ENCODE measurements at regions not wholly inside any gene's neighbourhood (a gene's known extent, or its start where the extent isn't known, plus 50 kb on each side); places are given as distances from the start of the nearest gene placed in this dataset.

DNA sequence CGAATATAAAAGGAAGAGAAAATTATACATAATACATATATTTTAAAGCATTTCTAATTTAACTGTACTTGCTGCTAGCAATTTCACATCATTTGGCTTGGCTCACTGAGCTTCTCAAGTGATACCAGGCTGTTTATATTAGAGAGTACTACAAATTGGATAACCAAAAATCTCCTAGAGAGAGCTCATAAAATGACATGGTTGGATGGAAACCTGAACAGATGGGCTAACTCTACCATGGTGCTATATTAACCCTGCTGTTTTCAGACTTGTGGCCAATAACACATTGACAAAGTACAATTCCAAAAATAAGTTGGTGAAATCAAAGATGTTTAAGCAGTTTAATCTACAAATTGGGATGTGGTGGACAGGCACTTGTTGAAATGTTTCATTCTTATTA lies 364.4 kb upstream of the GCFC2 start:
- H3K4me3 ChIP-seq (ENCODE audit: low read length) = no peak overlapping the region
- H3K27me3 ChIP-seq (ENCODE audit: control insufficient read depth, insufficient read depth, low read length) = no peaks in the 10 kb centered on the region
- no peak overlapping the region for H3K27ac ChIP-seq (ENCODE audit: low read length)
- H3K9ac ChIP-seq (ENCODE audit: low read length) = no peak overlapping the region
- H3K36me3 ChIP-seq (ENCODE audit: control insufficient read depth, low read depth, low read length) = no peaks in the 10 kb centered on the region
- H3K4me1 ChIP-seq (ENCODE audit: control insufficient read depth, low read depth, low read length) = no peaks in the 10 kb centered on the region
- no peaks in the 10 kb centered on the region for H3K9me3 ChIP-seq (ENCODE audit: control insufficient read depth, low read depth, low read length)

- H3K27me3 ChIP-seq (ENCODE audit: control insufficient read depth, insufficient read depth, low read length) = no peaks in the 10 kb centered on the region
- no peak overlapping the region for H3K27ac ChIP-seq (ENCODE audit: low read length)
- H3K36me3 ChIP-seq (ENCODE audit: control insufficient read depth, low read depth, low read length) = no peaks in the 10 kb centered on the region
- no peak overlapping the region for H3K9ac ChIP-seq (ENCODE audit: low read length)
- H3K9me3 ChIP-seq (ENCODE audit: control insufficient read depth, low read depth, low read length) = no peaks in the 10 kb centered on the region
- H3K4me1 ChIP-seq (ENCODE audit: control insufficient read depth, low read depth, low read length) = no peaks in the 10 kb centered on the region
- no peak overlapping the region for H3K4me3 ChIP-seq (ENCODE audit: low read length)
These were observed 363.4 kb upstream of the GCFC2 start for GRCh38 chr2:76073992-76074604.

GRCh38 chr2:76050196-76050595 lies 339.5 kb upstream of the GCFC2 start:
- H3K27ac ChIP-seq (ENCODE audit: low read length) = no peak overlapping the region
- H3K9me3 ChIP-seq (ENCODE audit: control insufficient read depth, low read depth, low read length) = peaks cover 13% of the 10 kb centered on the region
- H3K9ac ChIP-seq (ENCODE audit: low read length) = no peak overlapping the region
- H3K4me1 ChIP-seq (ENCODE audit: control insufficient read depth, low read depth, low read length) = no peaks in the 10 kb centered on the region
- H3K27me3 ChIP-seq (ENCODE audit: control insufficient read depth, insufficient read depth, low read length) = no peaks in the 10 kb centered on the region
- no peaks in the 10 kb centered on the region for H3K36me3 ChIP-seq (ENCODE audit: control insufficient read depth, low read depth, low read length)
- H3K4me3 ChIP-seq (ENCODE audit: low read length) = no peak overlapping the region

- H3K9me3 ChIP-seq (ENCODE audit: control insufficient read depth, low read depth, low read length) = peaks cover 8% of the 10 kb centered on the region
- no peaks in the 10 kb centered on the region for H3K36me3 ChIP-seq (ENCODE audit: control insufficient read depth, low read depth, low read length)
- no peak overlapping the region for H3K4me3 ChIP-seq (ENCODE audit: low read length)
- H3K27ac ChIP-seq (ENCODE audit: low read length) = no peak overlapping the region
- H3K4me1 ChIP-seq (ENCODE audit: control insufficient read depth, low read depth, low read length) = no peaks in the 10 kb centered on the region
- H3K27me3 ChIP-seq (ENCODE audit: control insufficient read depth, insufficient read depth, low read length) = no peaks in the 10 kb centered on the region
- H3K9ac ChIP-seq (ENCODE audit: low read length) = no peak overlapping the region
These were observed 334.0 kb upstream of the GCFC2 start for GRCh38 chr2:76044701-76045100.

DNA sequence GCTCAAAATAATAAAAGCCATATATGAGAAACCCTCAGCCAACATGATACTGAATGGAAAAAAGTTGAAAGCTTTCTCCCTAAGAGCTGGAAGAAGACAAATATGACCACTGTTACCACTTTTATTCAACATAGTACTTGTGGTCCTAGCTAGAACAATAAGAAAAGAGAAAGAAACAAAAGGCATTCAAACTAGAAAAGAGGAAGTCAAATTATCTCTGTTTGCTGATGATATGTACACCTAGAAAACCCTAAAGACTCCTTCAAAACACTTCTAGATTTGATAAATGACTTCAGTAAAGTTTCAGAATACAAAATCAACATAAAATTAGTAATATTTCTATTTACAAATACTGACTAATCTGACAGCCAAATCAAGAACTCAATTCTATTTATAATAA lies 328.8 kb upstream of the GCFC2 start:
- no peaks in the 10 kb centered on the region for H3K9me3 ChIP-seq (ENCODE audit: control insufficient read depth, low read depth, low read length)
- H3K9ac ChIP-seq (ENCODE audit: low read length) = no peak overlapping the region
- H3K36me3 ChIP-seq (ENCODE audit: control insufficient read depth, low read depth, low read length) = no peaks in the 10 kb centered on the region
- no peak overlapping the region for H3K4me3 ChIP-seq (ENCODE audit: low read length)
- no peaks in the 10 kb centered on the region for H3K27me3 ChIP-seq (ENCODE audit: control insufficient read depth, insufficient read depth, low read length)
- H3K27ac ChIP-seq (ENCODE audit: low read length) = no peak overlapping the region
- H3K4me1 ChIP-seq (ENCODE audit: control insufficient read depth, low read depth, low read length) = no peaks in the 10 kb centered on the region

GRCh38 chr2:76027761-76028160 lies 317.0 kb upstream of the GCFC2 start:
- no peak overlapping the region for H3K9ac ChIP-seq (ENCODE audit: low read length)
- H3K9me3 ChIP-seq (ENCODE audit: control insufficient read depth, low read depth, low read length) = peaks cover 11% of the 10 kb centered on the region
- H3K27me3 ChIP-seq (ENCODE audit: control insufficient read depth, insufficient read depth, low read length) = no peaks in the 10 kb centered on the region
- H3K4me1 ChIP-seq (ENCODE audit: control insufficient read depth, low read depth, low read length) = no peaks in the 10 kb centered on the region
- no peak overlapping the region for H3K27ac ChIP-seq (ENCODE audit: low read length)
- H3K4me3 ChIP-seq (ENCODE audit: low read length) = no peak overlapping the region
- no peaks in the 10 kb centered on the region for H3K36me3 ChIP-seq (ENCODE audit: control insufficient read depth, low read depth, low read length)

DNA sequence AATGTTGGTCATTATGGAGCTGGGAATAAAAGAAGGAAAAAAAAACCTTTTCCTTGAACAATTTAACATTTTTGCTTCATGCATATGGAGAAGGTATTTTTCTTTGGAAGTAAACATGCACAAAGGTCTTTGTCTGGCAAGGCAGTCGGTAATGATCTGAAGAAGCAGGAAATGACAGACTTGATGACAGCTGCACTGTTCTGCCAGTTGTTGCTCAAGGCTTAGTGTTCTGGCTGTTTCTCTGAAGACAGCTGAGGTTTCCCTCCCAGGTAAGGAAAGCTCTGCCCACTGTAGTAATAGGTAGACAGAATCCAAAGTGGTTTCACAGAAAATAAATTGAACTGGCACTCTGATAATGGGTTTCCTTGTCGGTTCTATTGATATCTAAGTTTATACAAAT lies 308.4 kb upstream of the GCFC2 start:
- H3K9ac ChIP-seq (ENCODE audit: low read length) = no peak overlapping the region
- H3K4me3 ChIP-seq (ENCODE audit: low read length) = no peak overlapping the region
- H3K27ac ChIP-seq (ENCODE audit: low read length) = no peak overlapping the region
- no peaks in the 10 kb centered on the region for H3K9me3 ChIP-seq (ENCODE audit: control insufficient read depth, low read depth, low read length)
- no peaks in the 10 kb centered on the region for H3K4me1 ChIP-seq (ENCODE audit: control insufficient read depth, low read depth, low read length)
- no peaks in the 10 kb centered on the region for H3K27me3 ChIP-seq (ENCODE audit: control insufficient read depth, insufficient read depth, low read length)
- H3K36me3 ChIP-seq (ENCODE audit: control insufficient read depth, low read depth, low read length) = no peaks in the 10 kb centered on the region

DNA sequence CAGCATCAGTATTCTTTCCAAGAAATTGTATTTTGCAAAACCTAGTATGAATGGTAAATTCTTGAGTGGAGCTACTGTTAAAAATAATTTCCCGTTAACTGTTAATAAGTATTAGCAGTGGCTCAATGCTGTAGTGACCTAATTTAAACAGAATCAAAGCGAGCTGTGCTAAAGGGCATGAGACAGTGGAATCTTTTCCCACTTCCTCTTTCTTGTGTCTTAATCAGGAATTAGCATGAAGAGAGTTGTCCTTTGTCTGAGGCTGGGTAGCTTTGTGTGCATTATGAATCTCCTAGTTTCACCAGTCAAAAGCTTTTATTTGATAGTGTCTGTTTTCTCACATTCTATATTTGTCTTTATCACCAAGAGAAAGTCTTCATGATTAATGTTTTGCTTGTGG lies 298.8 kb upstream of the GCFC2 start:
- no peaks in the 10 kb centered on the region for H3K36me3 ChIP-seq (ENCODE audit: control insufficient read depth, low read depth, low read length)
- H3K9ac ChIP-seq (ENCODE audit: low read length) = no peak overlapping the region
- H3K27me3 ChIP-seq (ENCODE audit: control insufficient read depth, insufficient read depth, low read length) = no peaks in the 10 kb centered on the region
- peaks cover 12% of the 10 kb centered on the region for H3K4me1 ChIP-seq (ENCODE audit: control insufficient read depth, low read depth, low read length)
- no peak overlapping the region for H3K27ac ChIP-seq (ENCODE audit: low read length)
- H3K4me3 ChIP-seq (ENCODE audit: low read length) = no peak overlapping the region
- no peaks in the 10 kb centered on the region for H3K9me3 ChIP-seq (ENCODE audit: control insufficient read depth, low read depth, low read length)

- no peak overlapping the region for H3K9ac ChIP-seq (ENCODE audit: low read length)
- no peaks in the 10 kb centered on the region for H3K27me3 ChIP-seq (ENCODE audit: control insufficient read depth, insufficient read depth, low read length)
- peaks cover 12% of the 10 kb centered on the region for H3K4me1 ChIP-seq (ENCODE audit: control insufficient read depth, low read depth, low read length)
- no peak overlapping the region for H3K27ac ChIP-seq (ENCODE audit: low read length)
- H3K9me3 ChIP-seq (ENCODE audit: control insufficient read depth, low read depth, low read length) = no peaks in the 10 kb centered on the region
- H3K4me3 ChIP-seq (ENCODE audit: low read length) = no peak overlapping the region
- no peaks in the 10 kb centered on the region for H3K36me3 ChIP-seq (ENCODE audit: control insufficient read depth, low read depth, low read length)
These were observed 297.4 kb upstream of the GCFC2 start for GRCh38 chr2:76008001-76008702.

GRCh38 chr2:76000425-76000824 lies 289.7 kb upstream of the GCFC2 start:
- Histone ChIP-seq H3K27ac (ENCODE audit: low read length) (no peak overlapping the region), H3K9ac (ENCODE audit: low read length) (no peak overlapping the region), H3K4me3 (ENCODE audit: low read length) (no peak overlapping the region), H3K9me3 (ENCODE audit: control insufficient read depth, low read depth, low read length) (no peaks in the 10 kb centered on the region), H3K36me3 (ENCODE audit: control insufficient read depth, low read depth, low read length) (no peaks in the 10 kb centered on the region), H3K27me3 (ENCODE audit: control insufficient read depth, insufficient read depth, low read length) (no peaks in the 10 kb centered on the region), H3K4me1 (ENCODE audit: control insufficient read depth, low read depth, low read length) (no peaks in the 10 kb centered on the region)

- no peaks in the 10 kb centered on the region for H3K4me1 ChIP-seq (ENCODE audit: control insufficient read depth, low read depth, low read length)
These were observed 287.7 kb upstream of the GCFC2 start for GRCh38 chr2:75998451-75998850.

DNA sequence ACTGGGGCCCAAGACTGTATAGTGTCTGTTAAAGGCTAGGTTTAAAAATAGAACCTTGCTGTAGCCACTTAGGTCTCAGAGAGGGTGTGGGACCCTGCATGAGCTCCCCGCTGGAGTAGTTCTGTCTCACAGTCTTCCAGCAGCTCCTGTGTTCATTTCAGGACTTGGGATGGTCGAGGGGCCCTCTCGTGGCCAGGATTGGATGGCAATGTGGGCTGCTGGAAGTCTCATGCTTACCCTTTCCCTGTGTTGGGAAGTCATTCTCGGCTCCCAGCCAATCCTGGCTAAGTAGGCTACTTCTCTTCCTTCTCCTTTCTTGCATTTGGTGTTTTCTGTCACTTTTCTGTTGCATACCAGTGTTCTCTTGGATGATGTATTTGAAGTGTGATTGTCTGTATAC lies 284.0 kb upstream of the GCFC2 start:
- no peaks in the 10 kb centered on the region for H3K9me3 ChIP-seq (ENCODE audit: control insufficient read depth, low read depth, low read length)
- H3K4me1 ChIP-seq (ENCODE audit: control insufficient read depth, low read depth, low read length) = no peaks in the 10 kb centered on the region
- no peaks in the 10 kb centered on the region for H3K27me3 ChIP-seq (ENCODE audit: control insufficient read depth, insufficient read depth, low read length)
- H3K9ac ChIP-seq (ENCODE audit: low read length) = no peak overlapping the region
- no peaks in the 10 kb centered on the region for H3K36me3 ChIP-seq (ENCODE audit: control insufficient read depth, low read depth, low read length)
- H3K27ac ChIP-seq (ENCODE audit: low read length) = no peak overlapping the region
- H3K4me3 ChIP-seq (ENCODE audit: low read length) = no peak overlapping the region

More at GRCh38 chr2:75998451-75998850, 287.7 kb upstream of the GCFC2 start:
- Histone ChIP-seq H3K27me3 (ENCODE audit: control insufficient read depth, insufficient read depth, low read length) (no peaks in the 10 kb centered on the region), H3K4me3 (ENCODE audit: low read length) (no peak overlapping the region), H3K27ac (ENCODE audit: low read length) (no peak overlapping the region), H3K9ac (ENCODE audit: low read length) (no peak overlapping the region), H3K9me3 (ENCODE audit: control insufficient read depth, low read depth, low read length) (no peaks in the 10 kb centered on the region), H3K36me3 (ENCODE audit: control insufficient read depth, low read depth, low read length) (no peaks in the 10 kb centered on the region)

All from iPS-18a (cell line).